BLaER1 treated with 17β-estradiol and CSF1 and Interleukin-3, amounts not matched to agents 10 nM and 100 nM (cell line): ENCODE measurements at regions not wholly inside any gene's neighbourhood (a gene's known extent, or its start where the extent isn't known, plus 50 kb on each side); places are given as distances from the start of the nearest gene placed in this dataset.
A peak's percentile ranks its signal among the peaks of the same experiment; 100 is the strongest.

Experiments used
- H3K27ac ChIP-seq, 11 experiments: shearing (Covaris generic); formaldehyde crosslinking; 2 replicates each; pipeline ENCODE4 v1.8.1; 2022
- H3K27me3 ChIP-seq, 11 experiments: shearing (Covaris generic); formaldehyde crosslinking; 2 replicates each; pipeline ENCODE4 v1.8.1; 2022
- H3K36me3 ChIP-seq, 11 experiments: shearing (Covaris generic); formaldehyde crosslinking; 2 replicates each; pipeline ENCODE4 v1.8.1; 2022
- H3K4me1 ChIP-seq, 10 experiments: shearing (Covaris generic); formaldehyde crosslinking; 2 replicates each; pipeline ENCODE4 v1.8.1; 2022
- H3K4me2 ChIP-seq, 11 experiments: shearing (Covaris generic); formaldehyde crosslinking; 2 replicates each; pipeline ENCODE4 v1.8.1; 2022
- H3K4me3 ChIP-seq, 10 experiments: shearing (Covaris generic); formaldehyde crosslinking; 2 replicates each; pipeline ENCODE4 v1.8.1; 2022
- H3K9ac ChIP-seq, 11 experiments: shearing (Covaris generic); formaldehyde crosslinking; 2 replicates each; pipeline ENCODE4 v1.8.1; 2022
- H3K9me3 ChIP-seq, 11 experiments: shearing (Covaris generic); formaldehyde crosslinking; replicated peaks in 1 of 11; 2 replicates each; pipeline ENCODE4 v1.8.1; 2022
- H4K20me1 ChIP-seq, 11 experiments: shearing (Covaris generic); formaldehyde crosslinking; 2 replicates each; pipeline ENCODE4 v1.8.1; 2022
- Cebpa-rat ChIP-seq, 11 experiments: shearing (Covaris generic); IDR thresholded peaks; 2 replicates each; pipeline ENCODE4 v1.8.1; 2022

- Histone ChIP-seq H4K20me1 (0 out of 22 replicates have a peak, but pooled peaks cover 0 to 5% (median 0%) of the 10 kb centered on the region in 11 experiments), H3K4me3 (no peak overlapping the region), H3K27ac (no peak overlapping the region), H3K9ac (no peak overlapping the region), H3K36me3 (no peaks in the 10 kb centered on the region), H3K4me1 (peaks cover 9 to 35% (median 33%) of the 10 kb centered on the region in 10 experiments; a peak in 19 of 20 replicates), H3K27me3 (peaks cover 0 to 4% (median 0%) of the 10 kb centered on the region in 11 experiments; a peak in 1 of 22 replicates), H3K4me2 (no peak overlapping the region), H3K9me3 (0 out of 22 replicates have a peak, but pooled peaks cover 0 to 3% (median 0%) of the 10 kb centered on the region in 11 experiments)
- TF ChIP-seq Cebpa-rat (IDR thresholded peaks at IDR 0.05): no peak
Observed at GRCh38 chr10:123562811-123563580, 103.2 kb upstream of the GPR26 start.

- Histone ChIP-seq H3K9me3 (0 out of 22 replicates have a peak, but pooled peaks cover 0 to 3% (median 0%) of the 10 kb centered on the region in 11 experiments), H3K27ac (no peak overlapping the region), H3K4me1 (peaks cover 7 to 30% (median 28%) of the 10 kb centered on the region in 10 experiments; a peak in 19 of 20 replicates), H3K4me2 (no peak overlapping the region), H3K36me3 (no peaks in the 10 kb centered on the region), H3K27me3 (0 out of 22 replicates have a peak, but pooled peaks cover 0 to 3% (median 0%) of the 10 kb centered on the region in 11 experiments), H3K4me3 (no peak overlapping the region), H4K20me1 (0 out of 22 replicates have a peak, but pooled peaks cover 0 to 5% (median 0%) of the 10 kb centered on the region in 11 experiments), H3K9ac (no peak overlapping the region)
- no peak for TF ChIP-seq Cebpa-rat (IDR thresholded peaks at IDR 0.05)
Observed at GRCh38 chr10:123563581-123563855, 102.6 kb upstream of the GPR26 start.

GRCh38 chr10:123563994-123564393, 102.2 kb upstream of the GPR26 start:
- Histone ChIP-seq H3K4me2 (no peak overlapping the region), H3K9me3 (0 out of 22 replicates have a peak, but pooled peaks cover 0 to 3% (median 0%) of the 10 kb centered on the region in 11 experiments), H4K20me1 (0 out of 22 replicates have a peak, but pooled peaks cover 0 to 2% (median 0%) of the 10 kb centered on the region in 11 experiments), H3K9ac (no peak overlapping the region), H3K4me1 (peaks cover 2 to 25% (median 23%) of the 10 kb centered on the region in 10 experiments; a peak in 18 of 20 replicates), H3K4me3 (no peak overlapping the region), H3K27ac (no peak overlapping the region), H3K36me3 (no peaks in the 10 kb centered on the region), H3K27me3 (no peaks in the 10 kb centered on the region)
- TF ChIP-seq Cebpa-rat (IDR thresholded peaks at IDR 0.05): no peak

GRCh38 chr10:123564631-123565030, 101.5 kb upstream of the GPR26 start:
- Histone ChIP-seq H3K4me2 (no peak overlapping the region), H4K20me1 (no peaks in the 10 kb centered on the region), H3K27me3 (no peaks in the 10 kb centered on the region), H3K9me3 (0 out of 22 replicates have a peak, but pooled peaks cover 0 to 3% (median 0%) of the 10 kb centered on the region in 11 experiments), H3K9ac (no peak overlapping the region), H3K27ac (no peak overlapping the region), H3K4me3 (no peak overlapping the region), H3K36me3 (no peaks in the 10 kb centered on the region), H3K4me1 (peaks cover 0 to 23% (median 18%) of the 10 kb centered on the region in 10 experiments; a peak in 14 of 20 replicates)
- no peak for TF ChIP-seq Cebpa-rat (IDR thresholded peaks at IDR 0.05)

GRCh38 chr10:123565691-123566660, 100.2 kb upstream of the GPR26 start:
- Histone ChIP-seq H3K27ac (no peak overlapping the region), H3K4me2 (no peak overlapping the region), H3K4me1 (peaks cover 2 to 23% (median 18%) of the 10 kb centered on the region in 10 experiments; a peak in 19 of 20 replicates), H3K27me3 (no peaks in the 10 kb centered on the region), H3K9ac (no peak overlapping the region), H3K4me3 (no peak overlapping the region), H3K9me3 (0 out of 22 replicates have a peak, but pooled peaks cover 0 to 3% (median 0%) of the 10 kb centered on the region in 11 experiments), H4K20me1 (no peaks in the 10 kb centered on the region), H3K36me3 (no peaks in the 10 kb centered on the region)
- no peak for TF ChIP-seq Cebpa-rat (IDR thresholded peaks at IDR 0.05)

GRCh38 chr10:123567984-123568739, 98.0 kb upstream of the GPR26 start:
- H3K36me3 ChIP-seq: no peaks in the 10 kb centered on the region
- H3K9me3 ChIP-seq: 0 out of 22 replicates have a peak, but pooled peaks cover 0 to 3% (median 0%) of the 10 kb centered on the region in 11 experiments
- H3K9ac ChIP-seq: no peak overlapping the region
- H3K27ac ChIP-seq: no peak overlapping the region
- no peaks in the 10 kb centered on the region for H4K20me1 ChIP-seq
- H3K27me3 ChIP-seq: no peaks in the 10 kb centered on the region
- H3K4me1 ChIP-seq: peaks cover 6 to 36% (median 29%) of the 10 kb centered on the region in 10 experiments; a peak in 19 of 20 replicates
- TF ChIP-seq Cebpa-rat (IDR thresholded peaks at IDR 0.05): no peak
- H3K4me2 ChIP-seq: no peak overlapping the region
- H3K4me3 ChIP-seq: no peak overlapping the region

GRCh38 chr10:123568751-123569150, 97.4 kb upstream of the GPR26 start:
- H3K27me3 ChIP-seq: no peaks in the 10 kb centered on the region
- peaks cover 6 to 38% (median 29%) of the 10 kb centered on the region in 10 experiments; a peak in 19 of 20 replicates for H3K4me1 ChIP-seq
- no peaks in the 10 kb centered on the region for H3K36me3 ChIP-seq
- no peak overlapping the region for H3K9ac ChIP-seq
- no peak overlapping the region for H3K4me3 ChIP-seq
- no peak overlapping the region for H3K27ac ChIP-seq
- H3K4me2 ChIP-seq: no peak overlapping the region
- H3K9me3 ChIP-seq: 0 out of 22 replicates have a peak, but pooled peaks cover 0 to 3% (median 0%) of the 10 kb centered on the region in 11 experiments
- TF ChIP-seq Cebpa-rat (IDR thresholded peaks at IDR 0.05): no peak
- H4K20me1 ChIP-seq: no peaks in the 10 kb centered on the region

GRCh38 chr10:123569436-123570035, 96.6 kb upstream of the GPR26 start:
- peaks cover 6 to 38% (median 29%) of the 10 kb centered on the region in 10 experiments; a peak in 19 of 20 replicates for H3K4me1 ChIP-seq
- 0 out of 22 replicates have a peak, but pooled peaks cover 0 to 3% (median 0%) of the 10 kb centered on the region in 11 experiments for H3K9me3 ChIP-seq
- H3K36me3 ChIP-seq: no peaks in the 10 kb centered on the region
- no peaks in the 10 kb centered on the region for H3K27me3 ChIP-seq
- H3K4me3 ChIP-seq: no peak overlapping the region
- no peak overlapping the region for H3K27ac ChIP-seq
- no peak for TF ChIP-seq Cebpa-rat (IDR thresholded peaks at IDR 0.05)
- H4K20me1 ChIP-seq: no peaks in the 10 kb centered on the region
- no peak overlapping the region for H3K9ac ChIP-seq
- peak overlapping the region in 7 of 11 experiments; percentile 79 to 93 (median 85); a peak in 13 of 22 replicates for H3K4me2 ChIP-seq
